K562 (cell line): ENCODE measurements at regions not wholly inside any gene's neighbourhood (a gene's known extent, or its start where the extent isn't known, plus 50 kb on each side); places are given as distances from the start of the nearest gene placed in this dataset.
"Not testable (repeated sequence)": the region's sequence is repeated elsewhere in the genome, so short reads cannot be mapped to it uniquely, and the experiment has no call there.

Source experiments
- ATAC-seq: fragments of 200-7000 bp; cut with Tn5 transposase; 3 replicates; pipeline ENCODE4 v1.9.1; 2020; ENCODE audit warnings: moderate library complexity
- BruUV-seq: library from RNA; stranded (reverse); fragments of 400-500 nt; replicated peaks from 2 replicates; lab custom pipeline; 2021; lab: Mats Ljungman, UMichigan
- CTCF ChIA-PET: fragments of 300-600 bp; formaldehyde crosslinking; extraction: SDS; loops from one replicate; lab custom pipeline; 2021; ENCODE audit warnings: low intra/inter-chr PET ratio; lab: Yijun Ruan, JAX
- POLR2A ChIA-PET: fragments of 300-600, 350-650 bp; sonication (Branson Sonifier 250); formaldehyde crosslinking; extraction: SDS; loops from one replicate; lab custom pipeline; 2021; ENCODE audit warnings: antibody characterized with exemption, inconsistent platforms; lab: Yijun Ruan, JAX
- DNase-seq, 4 experiments: peaks; one replicate each; pipeline versions ENCODE4 v3.0.0 to v3.0.0-alpha.2; 2011 to 2018; ENCODE audit warnings: low spot score in 3 of 4, mixed read lengths in 3 of 4; ENCODE audit errors: extremely low read depth in 1 of 4
- FAIRE-seq: peaks from 2 replicates; lab custom pipeline; 2011; peaks lifted over from hg19 to GRCh38; lab: Jason Lieb, UNC
- H2AFZ ChIP-seq: 2 replicates; pipeline ENCODE4 v1.6.0; 2011; ENCODE audit warnings: low read depth, low read length, control low read depth, inconsistent platforms
- H3K27ac ChIP-seq: fragments of 200-600 bp; 3 replicates; pipeline ENCODE4 v1.8.0; 2011; ENCODE audit warnings: low read depth, mild to moderate bottlenecking, control low read depth, inconsistent platforms, low read length, moderate library complexity, mixed read lengths; ENCODE audit errors: extremely low read depth
- H3K27me3 ChIP-seq, 2 experiments: fragments of 300-600 bp in 1 of 2; 2 replicates in 1 of 2; 3 replicates in 1 of 2; pipeline versions ENCODE4 v1.6.0 to v1.8.0; 2011; ENCODE audit warnings: inconsistent platforms in 2 of 2, low read length in 2 of 2, mild to moderate bottlenecking in 1 of 2, mixed read lengths in 1 of 2, moderate library complexity in 1 of 2; ENCODE audit not compliant: control insufficient read depth in 2 of 2, insufficient read depth in 2 of 2
- H3K36me3 ChIP-seq: fragments of 300-600 bp; 3 replicates; pipeline ENCODE4 v1.8.0; 2011; ENCODE audit warnings: mild to moderate bottlenecking, low read length, inconsistent platforms; ENCODE audit not compliant: control insufficient read depth, insufficient read depth
- H3K4me1 ChIP-seq, 2 experiments: fragments of 200-600 bp in 1 of 2; replicated peaks in 1 of 2; 2 replicates in 1 of 2; 3 replicates in 1 of 2; pipeline versions ENCODE4 v1.5.1 to v1.8.0; 2011; ENCODE audit warnings: inconsistent platforms in 2 of 2, low read length in 2 of 2, mild to moderate bottlenecking in 1 of 2, mixed read lengths in 1 of 2, moderate library complexity in 1 of 2; ENCODE audit not compliant: control insufficient read depth in 2 of 2, insufficient read depth in 2 of 2
- H3K4me2 ChIP-seq: 2 replicates; pipeline ENCODE4 v1.6.1; 2011; ENCODE audit warnings: low read length, control low read depth, inconsistent platforms, mixed read lengths; ENCODE audit not compliant: insufficient read depth
- H3K4me3 ChIP-seq: fragments of 200-600 bp; sonication (generic), shearing (Covaris generic); 2 replicates; pipeline ENCODE4 v1.5.1; 2016; ENCODE audit warnings: control low read depth, inconsistent platforms
- H3K79me2 ChIP-seq: fragments of 200-600 bp; 3 replicates; pipeline ENCODE4 v1.8.0; 2011; ENCODE audit warnings: low read length, inconsistent platforms; ENCODE audit not compliant: control insufficient read depth, insufficient read depth
- H3K9ac ChIP-seq, 2 experiments: 2 replicates each; pipeline versions ENCODE4 v1.6.0 to v1.6.1; 2011; ENCODE audit warnings: low read depth in 2 of 2, low read length in 2 of 2, control low read depth in 1 of 2, inconsistent platforms in 1 of 2, mild to moderate bottlenecking in 1 of 2, mixed read lengths in 1 of 2; ENCODE audit not compliant: insufficient read depth in 1 of 2
- H3K9me1 ChIP-seq: one replicate; pipeline ENCODE4 v1.6.0; 2011; ENCODE audit warnings: inconsistent platforms, mild to moderate bottlenecking, low read length, moderate library complexity; ENCODE audit not compliant: control insufficient read depth, insufficient read depth
- H3K9me3 ChIP-seq: replicated peaks from 2 replicates; pipeline ENCODE4 v1.5.1; 2011; ENCODE audit warnings: low read depth, low read length, inconsistent platforms; ENCODE audit not compliant: control insufficient read depth, insufficient read depth
- H4K20me1 ChIP-seq: replicated peaks from 2 replicates; pipeline ENCODE4 v1.6.1; 2011; ENCODE audit warnings: low read length, inconsistent platforms, mixed read lengths; ENCODE audit not compliant: control insufficient read depth, insufficient read depth
- ZKSCAN3 ChIP-seq: fragments of 250-450 bp; sonication (Bioruptor Pico); IDR thresholded peaks from 2 replicates; pipeline ENCODE4 v1.4.0; 2020
- WGBS: fragments of 100-300 bp; shearing (Covaris generic); methylation state at CpG from one replicate; pipeline ENCODE4 v1.1.6; 2016; ENCODE audit warnings: low coverage, mixed read lengths; ENCODE audit not compliant: insufficient coverage; ENCODE audit errors: missing lambda C conversion rate; 5-methylcytosine and 5-hydroxymethylcytosine counted together
- in situ Hi-C: fragments of 300-500 bp; cut with MboI; formaldehyde crosslinking; loops from 4 replicates; pipeline ENCODE4 v1.15.0; 2018; ENCODE audit warnings: inconsistent platforms, mixed read lengths
- intact Hi-C: fragments of 100-400 bp; cut with micrococcal nuclease; formaldehyde crosslinking; loops from 2 replicates; pipeline ENCODE4 v1.14.2; 2022

- in situ Hi-C loops: no loop called here
- Histone ChIP-seq H3K27ac (no peak overlapping the region), H3K79me2 (no peaks in the 10 kb centered on the region), H4K20me1 (no peaks in the 10 kb centered on the region), H3K9me1 (no peaks in the 10 kb centered on the region), H2AFZ (no peak overlapping the region), H3K4me3 (no peak overlapping the region), H3K9ac (no peak overlapping the region), H3K36me3 (no peaks in the 10 kb centered on the region), H3K4me1 (no peaks in the 10 kb centered on the region), H3K4me2 (no peak overlapping the region), H3K9me3 (no peaks in the 10 kb centered on the region), H3K27me3 (no peaks in the 10 kb centered on the region)
- intact Hi-C loops: no loop called here
- DNase-seq (no peak), ATAC-seq (no peak), FAIRE-seq (no peak)
- 0% methylated on average over 3 of the region's 3 CpGs for WGBS
- TF ChIP-seq ZKSCAN3: no peak
- ChIA-PET POLR2A (no interaction called here), CTCF (no interaction called here)
- BruUV-seq: no TSS peak
These were observed 109.1 kb upstream of the DNAH14 start for GRCh38 chr1:224820341-224820740.

DNA sequence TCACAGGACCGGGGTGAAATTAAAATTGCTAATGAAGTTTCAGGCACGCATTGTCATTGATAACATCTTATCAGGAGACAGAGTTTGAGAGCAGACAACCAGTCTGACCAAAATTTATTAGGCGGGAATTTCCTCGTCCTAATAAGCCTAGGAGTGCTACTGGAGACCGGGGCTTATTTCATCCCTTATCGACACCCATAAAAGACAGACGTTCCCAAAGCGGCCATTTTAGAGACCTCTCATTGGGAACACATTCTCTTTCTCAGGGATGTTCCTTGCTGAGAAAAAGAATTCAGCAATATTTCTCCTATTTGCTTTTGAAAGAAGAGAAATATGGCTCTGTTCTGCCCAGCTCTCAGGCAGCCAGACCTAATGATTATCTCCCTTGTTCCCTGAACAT is 107.7 kb upstream of the DNAH14 start:
- in situ Hi-C loops, CTCF ChIA-PET, H3K4me2 ChIP-seq, BruUV-seq, H3K36me3 ChIP-seq, H3K4me1 ChIP-seq, ATAC-seq, H3K27me3 ChIP-seq, intact Hi-C loops, DNase-seq, FAIRE-seq, H2AFZ ChIP-seq, H3K79me2 ChIP-seq, H3K9ac ChIP-seq, H3K27ac ChIP-seq, H3K4me3 ChIP-seq, POLR2A ChIA-PET, H3K9me1 ChIP-seq, H4K20me1 ChIP-seq, H3K9me3 ChIP-seq: not testable (repeated sequence)
- WGBS: 2% methylated on average over 8 of the region's 8 CpGs
